SK-N-SH (cell line): ENCODE measurements at regions not wholly inside any gene's neighbourhood (a gene's known extent, or its start where the extent isn't known, plus 50 kb on each side); places are given as distances from the start of the nearest gene placed in this dataset.

Experiments
- CTCF ChIP-seq: fragments of 200-600 bp; sonication (generic); IDR thresholded peaks from 2 replicates; pipeline ENCODE4 v1.6.1; 2017; ENCODE audit warnings: antibody characterized with exemption, mild to moderate bottlenecking, moderate library complexity
- EP300 ChIP-seq, 2 experiments: IDR thresholded peaks; 2 replicates each; pipeline versions ENCODE4 v1.4.0 to v1.6.1; 2012; ENCODE audit warnings: borderline replicate concordance in 1 of 2, low read depth in 1 of 2, low read length in 1 of 2
- POLR2AphosphoS5 ChIP-seq: IDR thresholded peaks from 2 replicates; pipeline ENCODE4 v1.6.1; 2012; ENCODE audit warnings: low read depth, low read length
- REST ChIP-seq: IDR thresholded peaks from 2 replicates; pipeline ENCODE4 v1.6.1; 2012; ENCODE audit warnings: mild to moderate bottlenecking, low read depth, low read length, moderate library complexity
- SMC3 ChIP-seq: IDR thresholded peaks from 2 replicates; pipeline ENCODE4 v1.6.1; 2012; ENCODE audit warnings: low read depth, low read length, improper control_type of control experiment

- TF ChIP-seq EP300 (IDR thresholded peaks at IDR 0.05; ENCODE audit: borderline replicate concordance in 1 of 2, low read depth in 1 of 2, low read length in 1 of 2) = no peak
- TF ChIP-seq CTCF = no peak
- TF ChIP-seq SMC3 = no peak
- TF ChIP-seq POLR2AphosphoS5 = no peak
- TF ChIP-seq REST = no peak
Observed at GRCh38 chr10:2038036-2038435, 300.7 kb upstream of the ADARB2 start.
